RWPE1 (cell line): ENCODE measurements at regions not wholly inside any gene's neighbourhood (a gene's known extent, or its start where the extent isn't known, plus 50 kb on each side); places are given as distances from the start of the nearest gene placed in this dataset.
"Not testable (repeated sequence)": the region's sequence is repeated elsewhere in the genome, so short reads cannot be mapped to it uniquely, and the experiment has no call there.

ENCODE experiments used
- CTCF ChIA-PET: fragments of 350-600 bp; sonication (Branson Sonifier 250); formaldehyde crosslinking; extraction: SDS; loops from one replicate; lab custom pipeline; 2021; lab: Yijun Ruan, JAX
- POLR2A ChIA-PET: fragments of 400-600 bp; formaldehyde crosslinking; extraction: SDS; loops from one replicate; lab custom pipeline; 2020; ENCODE audit warnings: antibody characterized with exemption; ENCODE audit not compliant: low non-redundant PET; lab: Yijun Ruan, JAX
- DNase-seq: peaks from one replicate; pipeline ENCODE4 v3.0.0; 2012; ENCODE audit warnings: low spot score
- H3K27ac ChIP-seq: fragments of 450-650 bp; 2 replicates; pipeline ENCODE4 v1.5.1; 2017
- TF ChIP-seq, protein P1 (sequence below): fragments of 450-650 bp; conservative IDR thresholded peaks from 2 replicates; pipeline ENCODE4 v1.5.1; 2017; ENCODE audit warnings: low read depth, mild to moderate bottlenecking

DNA sequence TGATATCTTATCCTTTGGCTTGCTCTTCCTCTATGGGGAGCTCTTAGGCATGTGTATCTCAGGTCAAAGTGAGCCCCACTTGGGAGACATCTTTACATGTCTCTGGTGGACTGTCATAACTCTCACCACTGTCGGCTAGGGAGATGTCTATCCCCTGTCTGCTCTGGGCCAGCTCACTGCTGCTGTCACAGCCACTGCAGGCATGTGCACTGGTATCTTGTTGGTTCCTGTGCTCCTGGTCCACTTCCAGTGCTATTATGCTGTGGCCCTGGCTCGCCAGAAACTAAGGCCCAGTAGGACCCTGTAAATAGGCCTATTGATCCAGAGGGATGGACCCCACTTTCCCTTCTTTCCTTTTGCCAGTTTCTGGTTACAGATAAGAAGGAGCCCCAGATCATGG lies 56.6 kb upstream of the LAS1L start:
- CTCF ChIA-PET = interaction anchor here (0.6 kb wide), 1 partner anchor 67 kb away, joined by 3 read pairs; no protein-coding TSS in a partner anchor
- DNase-seq = no peak
- POLR2A ChIA-PET = no interaction called here
- TF ChIP-seq, protein P1, sequence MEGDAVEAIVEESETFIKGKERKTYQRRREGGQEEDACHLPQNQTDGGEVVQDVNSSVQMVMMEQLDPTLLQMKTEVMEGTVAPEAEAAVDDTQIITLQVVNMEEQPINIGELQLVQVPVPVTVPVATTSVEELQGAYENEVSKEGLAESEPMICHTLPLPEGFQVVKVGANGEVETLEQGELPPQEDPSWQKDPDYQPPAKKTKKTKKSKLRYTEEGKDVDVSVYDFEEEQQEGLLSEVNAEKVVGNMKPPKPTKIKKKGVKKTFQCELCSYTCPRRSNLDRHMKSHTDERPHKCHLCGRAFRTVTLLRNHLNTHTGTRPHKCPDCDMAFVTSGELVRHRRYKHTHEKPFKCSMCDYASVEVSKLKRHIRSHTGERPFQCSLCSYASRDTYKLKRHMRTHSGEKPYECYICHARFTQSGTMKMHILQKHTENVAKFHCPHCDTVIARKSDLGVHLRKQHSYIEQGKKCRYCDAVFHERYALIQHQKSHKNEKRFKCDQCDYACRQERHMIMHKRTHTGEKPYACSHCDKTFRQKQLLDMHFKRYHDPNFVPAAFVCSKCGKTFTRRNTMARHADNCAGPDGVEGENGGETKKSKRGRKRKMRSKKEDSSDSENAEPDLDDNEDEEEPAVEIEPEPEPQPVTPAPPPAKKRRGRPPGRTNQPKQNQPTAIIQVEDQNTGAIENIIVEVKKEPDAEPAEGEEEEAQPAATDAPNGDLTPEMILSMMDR = no peak
- no peak overlapping the region for H3K27ac ChIP-seq

DNA sequence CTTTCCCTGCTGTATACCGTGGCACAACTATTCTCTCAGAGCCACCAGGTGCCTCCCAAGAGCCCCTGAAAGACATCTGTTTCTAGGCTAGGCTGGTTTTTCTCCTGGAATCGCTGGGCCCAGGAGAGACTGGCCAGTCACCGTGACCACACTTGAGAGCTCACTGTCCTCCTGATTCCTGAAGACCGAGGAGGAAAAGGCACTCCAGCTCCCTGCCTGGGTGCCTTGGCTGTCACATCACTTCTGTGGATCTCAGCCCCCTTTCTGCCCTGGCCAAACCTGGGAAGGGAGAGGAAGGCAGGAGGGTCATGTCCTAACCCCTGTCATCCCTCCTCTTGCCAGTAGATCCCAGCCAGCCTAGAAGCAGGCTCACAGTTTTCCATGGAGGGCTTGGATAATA lies 54.7 kb upstream of the LAS1L start:
- ChIA-PET POLR2A (no interaction called here), CTCF (no interaction called here)
- no peak overlapping the region for H3K27ac ChIP-seq
- TF ChIP-seq, protein P1 = no peak
- DNase-seq = no peak

DNA sequence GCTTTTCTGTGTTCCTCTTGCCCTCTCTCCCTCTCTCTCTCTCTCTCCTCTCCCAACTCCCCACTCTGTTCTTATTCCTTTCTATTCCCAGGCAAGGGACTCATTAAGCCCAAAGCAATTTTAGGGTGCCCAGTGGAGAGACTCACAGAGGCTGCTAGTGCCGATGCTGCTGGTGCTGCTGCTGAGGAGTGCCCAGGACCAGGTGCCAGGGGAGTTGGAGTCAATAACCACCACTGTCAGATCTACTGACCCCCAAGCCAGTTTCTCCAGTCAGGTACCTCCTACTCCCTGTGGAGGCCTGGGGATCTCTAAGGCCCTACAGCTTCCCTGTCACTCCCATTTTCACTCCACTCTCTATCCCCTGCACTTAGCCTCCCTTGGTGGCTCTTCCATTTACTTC lies 54.2 kb upstream of the LAS1L start:
- TF ChIP-seq, protein P1 = no peak
- DNase-seq = no peak
- ChIA-PET CTCF (no interaction called here), POLR2A (no interaction called here)
- H3K27ac ChIP-seq = peak overlapping the region; percentile 72

DNA sequence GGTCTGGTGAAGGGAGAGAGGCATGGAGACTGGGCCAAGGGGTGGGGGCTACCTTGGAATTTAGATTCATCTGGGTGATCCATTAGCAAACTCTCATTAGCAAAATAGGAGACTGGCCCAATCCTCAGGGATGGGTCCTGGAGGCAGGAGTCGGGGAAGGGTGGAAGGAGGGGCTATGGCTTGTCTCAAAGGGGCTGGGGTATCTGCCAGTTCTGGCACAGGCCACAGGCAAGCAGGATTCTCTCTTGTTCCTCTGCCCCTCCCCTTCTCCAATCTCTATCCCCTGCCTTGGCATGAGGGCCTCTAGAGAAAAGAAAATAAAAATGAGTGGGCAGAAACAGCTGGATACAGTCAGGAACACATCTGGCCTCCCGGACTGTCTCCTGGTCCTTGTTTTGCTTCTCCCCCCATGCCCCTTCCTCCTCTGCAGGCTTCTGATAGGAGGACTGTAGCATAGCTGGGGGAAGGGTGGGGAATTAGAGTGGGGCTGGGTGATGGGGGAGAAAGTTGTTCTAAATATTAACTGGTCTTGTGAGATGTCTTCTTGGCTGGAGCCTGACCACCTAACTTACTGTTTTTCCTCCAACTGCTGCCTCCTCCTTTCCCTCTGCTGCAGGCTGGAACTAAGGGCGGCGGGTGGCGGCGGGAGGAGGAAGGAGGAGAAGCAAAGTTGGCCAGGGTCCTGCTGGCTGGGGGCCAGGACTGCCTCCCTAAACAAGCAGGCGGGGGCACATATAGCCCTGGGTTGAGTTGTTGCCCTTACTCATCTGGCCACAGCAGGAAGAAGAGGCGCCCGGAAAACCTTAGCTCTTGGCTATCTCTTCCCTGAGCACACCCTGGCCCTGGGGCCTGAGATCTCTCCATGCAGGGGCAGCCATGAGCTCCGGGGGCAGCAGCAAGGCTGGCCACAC lies 53.3 kb upstream of the LAS1L start:
- POLR2A ChIA-PET = no interaction called here
- H3K27ac ChIP-seq = peak overlapping the region; percentile 72
- CTCF ChIA-PET = interaction anchor here (0.5 to 0.7 kb wide), 3 partner anchors 250 to 744 kb away, joined by 3 read pairs; no protein-coding TSS in a partner anchor

DNA sequence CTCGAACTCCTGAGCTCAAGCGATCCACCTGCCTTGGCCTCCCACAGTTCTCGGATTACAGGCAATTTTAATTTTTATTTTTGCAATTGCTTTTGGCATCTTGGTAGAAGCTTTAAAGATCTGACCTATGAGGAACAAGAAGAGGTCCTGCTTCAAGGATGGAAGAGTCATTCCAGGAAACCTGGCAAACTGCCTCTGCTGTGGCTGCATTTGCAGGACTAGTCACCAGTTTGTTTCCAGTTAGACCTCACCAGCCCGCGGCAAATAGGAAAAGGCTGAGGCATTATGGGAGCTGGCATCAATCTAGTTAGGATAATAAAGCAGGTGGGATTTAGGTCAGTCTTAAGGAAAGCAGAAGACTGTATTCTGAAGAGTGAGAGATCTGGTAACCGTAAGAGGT lies 51.9 kb upstream of the LAS1L start:
- POLR2A ChIA-PET = no interaction called here
- no peak for DNase-seq
- H3K27ac ChIP-seq = no peak overlapping the region
- TF ChIP-seq, protein P1 = no peak
- CTCF ChIA-PET = no interaction called here

More for the DNA sequence above, 53.3 kb upstream of the LAS1L start:
- DNase-seq = peak; percentile 53
- TF ChIP-seq, protein P1 = no peak

DNA sequence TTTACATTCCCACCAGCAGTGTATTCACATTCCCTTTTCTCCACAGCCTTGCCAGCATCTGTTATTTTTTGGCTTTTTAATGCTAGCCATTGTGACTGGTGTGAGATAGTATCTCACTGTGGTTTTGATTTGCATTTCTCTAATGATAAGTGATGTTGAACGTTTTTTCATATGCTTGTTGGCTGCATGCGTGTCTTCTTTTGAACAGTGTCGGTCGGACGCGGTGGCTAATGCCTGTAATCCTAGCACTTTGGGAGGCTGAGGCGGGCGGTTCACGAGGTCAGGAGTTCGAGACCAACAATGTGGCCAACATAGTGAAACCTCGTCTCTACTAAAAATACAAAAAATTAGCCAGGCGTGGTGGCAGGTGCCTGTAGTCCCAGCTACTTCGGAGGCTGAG lies 50.6 kb upstream of the LAS1L start:
- DNase-seq, CTCF ChIA-PET, POLR2A ChIA-PET, H3K27ac ChIP-seq: not testable (repeated sequence)
